Liver (tissue), 8 donors: ENCODE measurements at regions not wholly inside any gene's neighbourhood (a gene's known extent, or its start where the extent isn't known, plus 50 kb on each side); places are given as distances from the start of the nearest gene placed in this dataset.

Experiments used
- DNase-seq: peaks from one replicate; pipeline ENCODE4 v3.0.0-alpha.2; 2017; ENCODE audit warnings: low spot score
- H3K27ac ChIP-seq, 2 donors: one replicate each; pipeline ENCODE4 v1.7.0; 2013; ENCODE audit warnings: inconsistent platforms in 2 of 2, low read length in 2 of 2, control low read depth in 1 of 2, low read depth in 1 of 2, mild to moderate bottlenecking in 1 of 2
- H3K27me3 ChIP-seq, 4 donors: one replicate each; pipeline versions ENCODE4 v1.6.1 to v1.7.0; 2013; ENCODE audit warnings: low read length in 3 of 4, inconsistent platforms in 1 of 4, mild to moderate bottlenecking in 1 of 4, moderate library complexity in 1 of 4; ENCODE audit not compliant: control insufficient read depth in 4 of 4, insufficient read depth in 4 of 4
- H3K36me3 ChIP-seq, 4 donors: one replicate each; pipeline versions ENCODE4 v1.6.1 to v1.7.0; 2013; ENCODE audit warnings: low read length in 3 of 4, mild to moderate bottlenecking in 3 of 4, low read depth in 1 of 4, moderate library complexity in 1 of 4; ENCODE audit not compliant: control insufficient read depth in 4 of 4, insufficient read depth in 3 of 4
- H3K4me1 ChIP-seq, 4 donors: one replicate each; pipeline versions ENCODE4 v1.6.1 to v1.7.0; 2013; ENCODE audit warnings: low read length in 3 of 4, mild to moderate bottlenecking in 3 of 4, moderate library complexity in 1 of 4; ENCODE audit not compliant: control insufficient read depth in 4 of 4, insufficient read depth in 4 of 4
- H3K4me3 ChIP-seq, 3 donors: one replicate each; pipeline versions ENCODE4 v1.6.1 to v1.7.0; 2013; ENCODE audit warnings: low read length in 3 of 3, control low read depth in 1 of 3, low read depth in 1 of 3, mild to moderate bottlenecking in 1 of 3
- H3K9ac ChIP-seq, 2 donors: one replicate each; pipeline ENCODE4 v1.7.0; 2013; ENCODE audit warnings: low read length in 2 of 2, mild to moderate bottlenecking in 2 of 2, moderate library complexity in 2 of 2, control low read depth in 1 of 2, low read depth in 1 of 2
- H3K9me3 ChIP-seq, 4 donors: one replicate each; pipeline versions ENCODE4 v1.6.1 to v1.7.0; 2013; ENCODE audit warnings: low read length in 3 of 4; ENCODE audit not compliant: control insufficient read depth in 4 of 4
- CTCF ChIP-seq: fragments of 150-350 bp; IDR thresholded peaks from 2 replicates; pipeline ENCODE4 v1.5.1; 2017; ENCODE audit warnings: improper control_type of control experiment, low read depth, low read length; ENCODE audit not compliant: missing input control
- FOXA1 ChIP-seq: IDR thresholded peaks from 2 replicates; pipeline ENCODE4 v1.6.1; 2016; ENCODE audit warnings: antibody characterized with exemption
- HNF4A ChIP-seq, 2 donors: conservative IDR thresholded peaks; 2 replicates each; pipeline ENCODE4 v1.6.1; 2016; ENCODE audit warnings: antibody characterized with exemption in 2 of 2, mild to moderate bottlenecking in 2 of 2
- MAX ChIP-seq: IDR thresholded peaks from 2 replicates; pipeline ENCODE4 v1.6.1; 2016; ENCODE audit warnings: antibody characterized with exemption
- NR2F2 ChIP-seq: IDR thresholded peaks from 2 replicates; pipeline ENCODE4 v1.6.1; 2016; ENCODE audit warnings: antibody characterized with exemption
- RAD21 ChIP-seq, 2 donors: IDR thresholded peaks; 2 replicates each; pipeline ENCODE4 v1.6.1; 2016; ENCODE audit warnings: antibody characterized with exemption in 2 of 2, mild to moderate bottlenecking in 2 of 2
- REST ChIP-seq: IDR thresholded peaks from 2 replicates; pipeline ENCODE4 v1.6.1; 2016; ENCODE audit warnings: antibody characterized with exemption, mild to moderate bottlenecking
- RXRA ChIP-seq, 2 donors: IDR thresholded peaks; 2 replicates each; pipeline ENCODE4 v1.6.1; 2017 to 2018; ENCODE audit warnings: antibody characterized with exemption in 2 of 2, mild to moderate bottlenecking in 1 of 2
- TAF1 ChIP-seq: conservative IDR thresholded peaks from 2 replicates; pipeline ENCODE4 v1.6.1; 2016; ENCODE audit warnings: antibody characterized with exemption, mild to moderate bottlenecking
- YY1 ChIP-seq: IDR thresholded peaks from 2 replicates; pipeline ENCODE4 v1.6.1; 2016; ENCODE audit warnings: antibody characterized with exemption, mild to moderate bottlenecking
- ZBTB33 ChIP-seq: IDR thresholded peaks from 2 replicates; pipeline ENCODE4 v1.6.1; 2016; ENCODE audit warnings: antibody characterized with exemption
- WGBS: extraction: QIAGEN DNeasy Blood & Tissue Kit; methylation state at CpG from one replicate; pipeline ENCODE4 v1.1.7; 2013; 5-methylcytosine and 5-hydroxymethylcytosine counted together
- donor health status: healthy.
- donor health status: healthy.
- donor health status: healthy.
- donor health status: healthy.
- donor health status: healthy.

GRCh38 chr1:23634840-23635651, 56.6 kb upstream of the RPL11 start:
- peak; percentile 44 for DNase-seq

GRCh38 chr1:23634518-23634839, 57.1 kb upstream of the RPL11 start:
- Histone ChIP-seq H3K27me3 (no peaks in the 10 kb centered on the region), H3K36me3 (no peaks in the 10 kb centered on the region), H3K4me1 (peaks cover 0 to 7% (median 5%) of the 10 kb centered on the region in 4 donors), H3K9me3 (no peaks in the 10 kb centered on the region), H3K4me3 (no peak overlapping the region), H3K27ac (no peak overlapping the region), H3K9ac (no peak overlapping the region)
- 64% methylated on average over 2 of the region's 2 CpGs for WGBS
- peak; percentile 5 for TF ChIP-seq NR2F2
- no peak for TF ChIP-seq FOXA1
- DNase-seq = no peak

More at GRCh38 chr1:23634840-23635651, 56.6 kb upstream of the RPL11 start:
- 32% methylated on average over 17 of the region's 17 CpGs for WGBS
- Histone ChIP-seq H3K4me1 (peaks cover 0 to 7% (median 5%) of the 10 kb centered on the region in 4 donors), H3K9ac (peak overlapping the region; percentile 62 to 64), H3K36me3 (no peaks in the 10 kb centered on the region), H3K9me3 (no peaks in the 10 kb centered on the region), H3K27ac (peak overlapping the region in 1 of 2 donors; percentile 54), H3K27me3 (no peaks in the 10 kb centered on the region), H3K4me3 (peak overlapping the region; percentile 39 to 68 (median 68))
- TF ChIP-seq TAF1 = no peak
- TF ChIP-seq RAD21 (IDR thresholded peaks at IDR 0.05) = peak; percentile 69 to 88
- TF ChIP-seq CTCF = peak; percentile 89
- TF ChIP-seq MAX = no peak
- TF ChIP-seq RXRA (IDR thresholded peaks at IDR 0.05) = no peak
- no peak for TF ChIP-seq YY1
- TF ChIP-seq REST = no peak
- no peak for TF ChIP-seq HNF4A (conservative IDR thresholded peaks at IDR 0.05)

GRCh38 chr1:23632479-23633160, 59.0 kb upstream of the RPL11 start:
- Histone ChIP-seq H3K9ac (no peak overlapping the region), H3K9me3 (no peaks in the 10 kb centered on the region), H3K27me3 (no peaks in the 10 kb centered on the region), H3K27ac (no peak overlapping the region), H3K36me3 (no peaks in the 10 kb centered on the region), H3K4me3 (no peak overlapping the region), H3K4me1 (peaks cover 0 to 7% (median 5%) of the 10 kb centered on the region in 4 donors)
- no peak for DNase-seq
- 98% methylated on average over 2 of the region's 2 CpGs for WGBS
- TF ChIP-seq ZBTB33 (no peak), REST (no peak), YY1 (no peak)
